ENCODE measurements at regions not wholly inside any gene's neighbourhood (a gene's known extent, or its start where the extent isn't known, plus 50 kb on each side); places are given as distances from the start of the nearest gene placed in this dataset.

GRCh38 chr5:167259806-167260205 is 1031.6 kb upstream of the WWC1 start:
- Mint-ChIP-seq H3K4me1 (ENCODE audit: insufficient read depth, unreplicated experiment) (no peaks in the 10 kb centered on the region), H3K9me3 (ENCODE audit: unreplicated experiment) (no peaks in the 10 kb centered on the region), H3K27me3 (ENCODE audit: insufficient read depth, unreplicated experiment) (no peaks in the 10 kb centered on the region), H3K36me3 (ENCODE audit: insufficient read depth, unreplicated experiment) (no peaks in the 10 kb centered on the region), H3K27ac (ENCODE audit: low read depth, unreplicated experiment) (no peak overlapping the region), H3K4me3 (ENCODE audit: unreplicated experiment) (no peak overlapping the region)
- intact Hi-C loops (cut with micrococcal nuclease): loop anchor here (2.0 kb wide), 1 partner anchor 307 kb away; no protein-coding TSS in a partner anchor
- TF ChIP-seq, protein P1, sequence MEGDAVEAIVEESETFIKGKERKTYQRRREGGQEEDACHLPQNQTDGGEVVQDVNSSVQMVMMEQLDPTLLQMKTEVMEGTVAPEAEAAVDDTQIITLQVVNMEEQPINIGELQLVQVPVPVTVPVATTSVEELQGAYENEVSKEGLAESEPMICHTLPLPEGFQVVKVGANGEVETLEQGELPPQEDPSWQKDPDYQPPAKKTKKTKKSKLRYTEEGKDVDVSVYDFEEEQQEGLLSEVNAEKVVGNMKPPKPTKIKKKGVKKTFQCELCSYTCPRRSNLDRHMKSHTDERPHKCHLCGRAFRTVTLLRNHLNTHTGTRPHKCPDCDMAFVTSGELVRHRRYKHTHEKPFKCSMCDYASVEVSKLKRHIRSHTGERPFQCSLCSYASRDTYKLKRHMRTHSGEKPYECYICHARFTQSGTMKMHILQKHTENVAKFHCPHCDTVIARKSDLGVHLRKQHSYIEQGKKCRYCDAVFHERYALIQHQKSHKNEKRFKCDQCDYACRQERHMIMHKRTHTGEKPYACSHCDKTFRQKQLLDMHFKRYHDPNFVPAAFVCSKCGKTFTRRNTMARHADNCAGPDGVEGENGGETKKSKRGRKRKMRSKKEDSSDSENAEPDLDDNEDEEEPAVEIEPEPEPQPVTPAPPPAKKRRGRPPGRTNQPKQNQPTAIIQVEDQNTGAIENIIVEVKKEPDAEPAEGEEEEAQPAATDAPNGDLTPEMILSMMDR (IDR thresholded peaks at IDR 0.05; ENCODE audit: unreplicated experiment): no peak
- DNase-seq (ENCODE audit: unreplicated experiment): no peak
- POLR2A ChIA-PET: no interaction called here
- BruUV-seq (replicated peaks): no TSS peak
- CTCF ChIA-PET: interaction anchor here (1.2 kb wide), 1 partner anchor 40 kb away, joined by 5 read pairs; no protein-coding TSS in a partner anchor

DNA sequence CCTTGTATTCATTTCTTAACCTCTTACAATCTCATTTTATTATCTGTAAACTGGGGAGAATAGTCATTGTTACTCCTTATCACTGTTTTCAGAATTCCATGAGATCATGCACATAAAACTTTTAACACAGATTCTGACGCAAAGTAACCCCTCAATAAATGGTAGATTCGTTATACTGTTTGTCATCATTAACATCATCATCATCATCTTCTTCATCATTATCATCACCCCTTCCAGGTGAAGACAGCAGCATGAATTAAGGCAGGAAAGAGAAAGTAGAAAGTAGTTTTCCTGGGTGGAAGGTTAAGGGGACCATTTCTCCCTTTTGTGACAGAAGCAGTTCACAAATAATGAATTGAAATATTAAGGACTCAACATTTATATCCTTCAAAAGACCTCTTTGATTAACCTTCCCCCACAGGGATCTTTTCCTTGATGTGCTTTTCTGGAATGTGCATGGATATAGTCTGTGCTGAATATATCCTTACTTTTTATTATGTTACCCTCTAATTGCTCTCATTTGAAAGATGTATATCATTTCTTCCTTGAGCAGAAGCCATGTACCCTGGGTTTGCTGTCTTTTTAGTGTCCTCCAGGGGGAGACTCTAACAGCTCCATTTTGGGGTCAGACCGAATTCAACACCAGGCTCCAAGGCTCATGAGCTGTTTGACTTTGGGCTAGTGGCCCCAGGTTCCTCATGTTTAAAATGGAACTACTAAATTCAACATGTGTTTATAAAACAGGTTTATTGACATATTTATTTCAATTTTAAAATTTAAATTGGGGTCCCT is 1029.9 kb upstream of the WWC1 start:
- no TSS peak for BruUV-seq (replicated peaks)
- H3K9me3 Mint-ChIP-seq (ENCODE audit: unreplicated experiment): no peaks in the 10 kb centered on the region
- no peaks in the 10 kb centered on the region for H3K27me3 Mint-ChIP-seq (ENCODE audit: insufficient read depth, unreplicated experiment)
- H3K4me1 Mint-ChIP-seq (ENCODE audit: insufficient read depth, unreplicated experiment): no peaks in the 10 kb centered on the region
- TF ChIP-seq, protein P1 (IDR thresholded peaks at IDR 0.05; ENCODE audit: unreplicated experiment): peak; percentile 62
- intact Hi-C loops (cut with micrococcal nuclease): loop anchor here (2.0 kb wide), 1 partner anchor 305 kb away; no protein-coding TSS in a partner anchor
- H3K27ac Mint-ChIP-seq (ENCODE audit: low read depth, unreplicated experiment): no peak overlapping the region
- H3K36me3 Mint-ChIP-seq (ENCODE audit: insufficient read depth, unreplicated experiment): no peaks in the 10 kb centered on the region
- POLR2A ChIA-PET: interaction anchor here (0.6 kb wide), 1 partner anchor 46 kb away, joined by 3 read pairs; no protein-coding TSS in a partner anchor
- no peak overlapping the region for H3K4me3 Mint-ChIP-seq (ENCODE audit: unreplicated experiment)
- peak; percentile 61 for DNase-seq (ENCODE audit: unreplicated experiment)
- CTCF ChIA-PET: interaction anchor here (0.6 to 2.3 kb wide), 8 partner anchors 10 to 321 kb away, joined by 3 to 8 read pairs (median 4); no protein-coding TSS in a partner anchor

- Mint-ChIP-seq H3K4me1 (ENCODE audit: insufficient read depth, unreplicated experiment) (no peaks in the 10 kb centered on the region), H3K4me3 (ENCODE audit: unreplicated experiment) (no peak overlapping the region), H3K27me3 (ENCODE audit: insufficient read depth, unreplicated experiment) (no peaks in the 10 kb centered on the region), H3K9me3 (ENCODE audit: unreplicated experiment) (no peaks in the 10 kb centered on the region), H3K36me3 (ENCODE audit: insufficient read depth, unreplicated experiment) (no peaks in the 10 kb centered on the region), H3K27ac (ENCODE audit: low read depth, unreplicated experiment) (no peak overlapping the region)
- intact Hi-C loops (cut with micrococcal nuclease): no loop called here
- TF ChIP-seq, protein P1 (IDR thresholded peaks at IDR 0.05; ENCODE audit: unreplicated experiment): no peak
- DNase-seq (ENCODE audit: unreplicated experiment): no peak
- no TSS peak for BruUV-seq (replicated peaks)
- CTCF ChIA-PET: interaction anchor here (0.6 to 2.3 kb wide), 7 partner anchors 9 to 303 kb away, joined by 3 to 8 read pairs (median 3); no protein-coding TSS in a partner anchor
- POLR2A ChIA-PET: interaction anchor here (0.5 to 0.7 kb wide), 2 partner anchors 327 to 679 kb away, joined by 3 read pairs; no protein-coding TSS in a partner anchor
These were observed 1028.3 kb upstream of the WWC1 start for GRCh38 chr5:167263185-167263584.

GRCh38 chr5:167264348-167264747 is 1027.1 kb upstream of the WWC1 start:
- no TSS peak for BruUV-seq (replicated peaks)
- POLR2A ChIA-PET: interaction anchor here (0.6 kb wide), 1 partner anchor 788 kb away, joined by 3 read pairs; no protein-coding TSS in a partner anchor
- intact Hi-C loops (cut with micrococcal nuclease): no loop called here
- Mint-ChIP-seq H3K36me3 (ENCODE audit: insufficient read depth, unreplicated experiment) (no peaks in the 10 kb centered on the region), H3K4me3 (ENCODE audit: unreplicated experiment) (no peak overlapping the region), H3K9me3 (ENCODE audit: unreplicated experiment) (no peaks in the 10 kb centered on the region), H3K27me3 (ENCODE audit: insufficient read depth, unreplicated experiment) (no peaks in the 10 kb centered on the region), H3K27ac (ENCODE audit: low read depth, unreplicated experiment) (no peak overlapping the region), H3K4me1 (ENCODE audit: insufficient read depth, unreplicated experiment) (no peaks in the 10 kb centered on the region)
- no peak for DNase-seq (ENCODE audit: unreplicated experiment)
- TF ChIP-seq, protein P1 (IDR thresholded peaks at IDR 0.05; ENCODE audit: unreplicated experiment): no peak
- CTCF ChIA-PET: interaction anchor here (0.5 to 1.3 kb wide), 11 partner anchors 9 to 1424 kb away, joined by 3 to 6 read pairs (median 4); no protein-coding TSS in a partner anchor

All from MCF 10A (cell line).